ENCODE measurements at regions not wholly inside any gene's neighbourhood (a gene's known extent, or its start where the extent isn't known, plus 50 kb on each side); places are given as distances from the start of the nearest gene placed in this dataset.

DNA sequence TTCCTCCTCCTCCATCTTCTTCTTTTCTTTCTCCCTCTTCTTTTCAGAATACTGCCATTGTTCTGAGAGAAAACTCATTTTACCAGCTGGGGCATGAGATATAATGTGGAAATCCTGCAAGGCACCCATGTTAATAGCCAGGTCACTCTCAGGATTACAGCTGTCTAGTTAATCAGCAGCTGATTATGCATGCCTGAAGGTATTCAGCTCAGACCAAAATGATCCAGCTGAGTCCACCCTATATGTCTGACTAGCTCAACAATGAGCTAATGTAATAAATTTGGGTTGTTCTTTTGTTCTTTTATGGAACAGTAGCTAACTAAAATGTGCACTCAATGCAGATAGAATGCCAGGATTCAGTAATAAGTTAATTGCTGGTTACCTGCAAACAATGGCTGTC is 441.4 kb downstream of the KDM5D start:
- H3K4me1 ChIP-seq, result no peaks in the 10 kb centered on the region
- H3K4me3 ChIP-seq, result no peak overlapping the region
- H3K27ac ChIP-seq, result no peak overlapping the region
- H3K27me3 ChIP-seq, result no peaks in the 10 kb centered on the region
- no peak for ATAC-seq
- FAIRE-seq, result no peak
- intact Hi-C loops (cut with DNase I), result no loop called here
- TF ChIP-seq, protein P1, sequence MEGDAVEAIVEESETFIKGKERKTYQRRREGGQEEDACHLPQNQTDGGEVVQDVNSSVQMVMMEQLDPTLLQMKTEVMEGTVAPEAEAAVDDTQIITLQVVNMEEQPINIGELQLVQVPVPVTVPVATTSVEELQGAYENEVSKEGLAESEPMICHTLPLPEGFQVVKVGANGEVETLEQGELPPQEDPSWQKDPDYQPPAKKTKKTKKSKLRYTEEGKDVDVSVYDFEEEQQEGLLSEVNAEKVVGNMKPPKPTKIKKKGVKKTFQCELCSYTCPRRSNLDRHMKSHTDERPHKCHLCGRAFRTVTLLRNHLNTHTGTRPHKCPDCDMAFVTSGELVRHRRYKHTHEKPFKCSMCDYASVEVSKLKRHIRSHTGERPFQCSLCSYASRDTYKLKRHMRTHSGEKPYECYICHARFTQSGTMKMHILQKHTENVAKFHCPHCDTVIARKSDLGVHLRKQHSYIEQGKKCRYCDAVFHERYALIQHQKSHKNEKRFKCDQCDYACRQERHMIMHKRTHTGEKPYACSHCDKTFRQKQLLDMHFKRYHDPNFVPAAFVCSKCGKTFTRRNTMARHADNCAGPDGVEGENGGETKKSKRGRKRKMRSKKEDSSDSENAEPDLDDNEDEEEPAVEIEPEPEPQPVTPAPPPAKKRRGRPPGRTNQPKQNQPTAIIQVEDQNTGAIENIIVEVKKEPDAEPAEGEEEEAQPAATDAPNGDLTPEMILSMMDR (IDR thresholded peaks at IDR 0.05), result no peak
- no peaks in the 10 kb centered on the region for H3K9me3 ChIP-seq
- DNase-seq, result no peak
- H3K36me3 ChIP-seq, result no peaks in the 10 kb centered on the region

DNA sequence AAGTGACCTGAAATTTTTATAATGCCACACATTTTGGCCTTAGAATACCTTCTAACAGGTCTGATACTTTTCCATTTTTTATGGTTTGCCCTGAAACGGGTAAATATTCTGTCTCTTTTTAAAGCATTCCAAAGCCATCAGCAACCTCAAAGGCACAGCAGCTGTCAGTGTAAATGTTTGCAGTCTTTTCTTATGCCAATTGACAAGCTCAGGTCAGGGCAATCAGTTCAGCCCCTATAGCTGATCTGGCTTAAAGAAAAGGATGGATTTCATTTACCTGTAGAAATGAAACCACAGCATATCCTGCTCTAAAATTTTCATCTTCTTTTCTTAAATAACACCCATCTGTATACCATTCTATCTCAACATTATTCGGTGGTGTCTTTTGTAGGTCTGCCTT is 453.6 kb downstream of the KDM5D start:
- DNase-seq, result no peak
- H3K36me3 ChIP-seq, result no peaks in the 10 kb centered on the region

DNA sequence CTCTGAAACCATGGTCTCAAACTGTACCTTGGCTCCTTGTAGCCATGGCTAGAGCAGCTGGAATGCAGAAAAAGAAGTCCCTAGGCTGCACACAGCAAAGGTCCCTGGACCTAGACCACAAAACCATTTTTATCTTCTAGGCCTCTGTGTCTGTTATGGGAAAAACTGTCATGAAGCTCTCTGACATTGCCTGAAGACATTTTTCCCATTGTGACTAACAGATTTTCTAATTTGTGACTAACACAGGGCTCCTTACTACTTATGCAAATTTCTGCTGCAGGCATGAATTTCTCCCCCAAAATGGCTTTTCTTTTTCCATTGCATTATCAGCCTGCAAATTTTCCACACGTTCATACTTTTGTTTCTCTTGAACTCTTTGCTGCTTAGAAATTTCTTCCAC is 470.4 kb downstream of the KDM5D start:
- no peaks in the 10 kb centered on the region for H3K36me3 ChIP-seq
- no peak for FAIRE-seq
- ATAC-seq, result no peak
- no peak for DNase-seq
- no peak overlapping the region for H3K27ac ChIP-seq
- intact Hi-C loops (cut with DNase I), result no loop called here
- TF ChIP-seq, protein P1 (IDR thresholded peaks at IDR 0.05), result no peak
- no peaks in the 10 kb centered on the region for H3K9me3 ChIP-seq
- H3K27me3 ChIP-seq, result no peaks in the 10 kb centered on the region
- H3K4me3 ChIP-seq, result no peak overlapping the region
- H3K4me1 ChIP-seq, result no peaks in the 10 kb centered on the region
- 57% methylated on average over 1 of the region's 1 CpG; no CpG with 5 or more reads in 1 of the 2 donors for WGBS, 2 donors

More for the DNA sequence above, 453.6 kb downstream of the KDM5D start:
- no peaks in the 10 kb centered on the region for H3K4me1 ChIP-seq
- TF ChIP-seq, protein P1 (IDR thresholded peaks at IDR 0.05), result no peak
- H3K27me3 ChIP-seq, result no peaks in the 10 kb centered on the region
- ATAC-seq (no peak), FAIRE-seq (no peak)
- H3K27ac ChIP-seq, result no peak overlapping the region
- H3K9me3 ChIP-seq, result no peaks in the 10 kb centered on the region
- H3K4me3 ChIP-seq, result no peak overlapping the region
- intact Hi-C loops (cut with DNase I), result no loop called here
- 10% methylated on average over 2 of the region's 2 CpGs; no CpG with 5 or more reads in 1 of the 2 donors for WGBS, 2 donors

DNA sequence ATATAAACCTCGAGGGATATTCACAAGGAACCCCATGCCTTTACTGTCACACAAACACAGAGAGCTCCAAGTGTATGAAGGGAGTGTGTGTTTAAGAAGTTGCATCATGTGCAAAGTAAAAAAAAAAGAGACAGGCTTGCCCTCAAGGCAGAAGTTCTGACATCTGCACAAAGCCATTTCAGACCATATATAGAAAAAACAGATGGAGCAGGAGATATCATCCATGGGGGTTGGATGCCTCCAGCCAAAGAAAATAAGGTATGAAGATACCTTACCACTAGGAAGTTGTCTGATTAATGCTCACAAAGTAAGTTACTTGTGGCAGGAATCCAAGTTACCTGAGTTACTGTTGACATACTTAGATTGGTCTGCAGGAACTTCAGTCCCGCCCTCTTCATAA is 476.2 kb downstream of the KDM5D start:
- DNase-seq, result no peak
- no peak for FAIRE-seq
- 28% methylated on average over 2 of the region's 2 CpGs; no CpG with 5 or more reads in 1 of the 2 donors for WGBS, 2 donors
- Histone ChIP-seq H3K27me3 (no peaks in the 10 kb centered on the region), H3K9me3 (no peaks in the 10 kb centered on the region), H3K36me3 (no peaks in the 10 kb centered on the region), H3K4me3 (no peak overlapping the region), H3K27ac (no peak overlapping the region), H3K4me1 (no peaks in the 10 kb centered on the region)
- intact Hi-C loops (cut with DNase I), result no loop called here
- no peak for ATAC-seq
- TF ChIP-seq, protein P1 (IDR thresholded peaks at IDR 0.05), result no peak

DNA sequence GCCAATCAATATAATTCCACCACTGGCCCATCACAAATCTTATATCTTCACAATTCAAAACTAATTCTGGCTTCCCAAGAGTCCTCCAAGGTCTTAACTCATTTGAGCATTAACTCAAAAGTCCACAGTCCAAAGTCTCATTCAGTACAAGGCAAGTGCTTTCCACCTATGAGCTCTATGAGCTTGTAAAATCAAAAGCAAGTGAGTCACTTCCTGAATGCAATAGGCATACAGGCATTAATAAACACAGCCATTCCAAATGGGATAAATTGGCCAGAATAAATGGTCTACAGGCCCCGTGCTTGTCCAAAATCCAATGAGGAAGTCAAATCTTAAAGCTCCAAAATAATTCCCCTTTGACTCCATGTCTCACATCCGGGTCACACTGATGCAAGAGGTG is 479.1 kb downstream of the KDM5D start:
- Histone ChIP-seq H3K36me3 (no peaks in the 10 kb centered on the region), H3K4me1 (no peaks in the 10 kb centered on the region), H3K4me3 (no peak overlapping the region), H3K9me3 (no peaks in the 10 kb centered on the region), H3K27me3 (no peaks in the 10 kb centered on the region), H3K27ac (no peak overlapping the region)
- intact Hi-C loops (cut with DNase I), result no loop called here
- DNase-seq (no peak), FAIRE-seq (no peak), ATAC-seq (no peak)
- TF ChIP-seq, protein P1 (IDR thresholded peaks at IDR 0.05), result no peak
- WGBS, 2 donors, result 56% methylated on average over 2 of the region's 2 CpGs; no CpG with 5 or more reads in 1 of the 2 donors

Measured in pancreas (tissue), 10 donors.